ENCODE measurements at regions not wholly inside any gene's neighbourhood (a gene's known extent, or its start where the extent isn't known, plus 50 kb on each side); places are given as distances from the start of the nearest gene placed in this dataset.

- FAIRE-seq (no peak), ATAC-seq (no peak), DNase-seq (ENCODE audit: low spot score) (no peak)
- Histone ChIP-seq H2AFZ (ENCODE audit: low read length) (no peak overlapping the region), H3K9me3 (ENCODE audit: low read length) (no peaks in the 10 kb centered on the region), H3K27me3 (ENCODE audit: control insufficient read depth in 1 of 2, insufficient read depth in 2 of 2, low read length in 2 of 2) (no peaks in the 10 kb centered on the region; a peak in 1 of 5 replicates), H3K36me3 (replicated peaks in 1 of 2; ENCODE audit: control insufficient read depth in 1 of 2, insufficient read depth in 2 of 2, low read length in 2 of 2) (no peaks in the 10 kb centered on the region), H3K4me3 (replicated peaks in 1 of 3; ENCODE audit: insufficient read depth in 1 of 3, low read depth in 2 of 3, low read length in 3 of 3) (no peak overlapping the region), H4K20me1 (ENCODE audit: insufficient read depth, low read length) (no peaks in the 10 kb centered on the region), H3K4me2 (ENCODE audit: low read depth, low read length) (no peak overlapping the region), H3K27ac (ENCODE audit: extremely low read length, insufficient read depth, low read length) (no peak overlapping the region), H3K4me1 (ENCODE audit: insufficient read depth, low read length) (no peaks in the 10 kb centered on the region), H3K9ac (ENCODE audit: insufficient read depth, low read depth, low read length) (no peak overlapping the region), H3K79me2 (ENCODE audit: insufficient read depth, low read length) (no peaks in the 10 kb centered on the region)
- no TSS peak for BruUV-seq (replicated peaks)
- ChIA-PET POLR2A (no interaction called here), CTCF (ENCODE audit: low intra/inter-chr PET ratio, low total read pairs) (no interaction called here)
- intact Hi-C loops (cut with micrococcal nuclease; ENCODE audit: unreplicated experiment), result no loop called here
- in situ Hi-C loops (cut with HindIII; ENCODE audit: extremely low pct_ligation_motif_present, low pct_unique_long_range_greater_than_20kb), result no loop called here
- WGBS (ENCODE audit: low lambda C conversion rate), result 1% methylated on average over 6 of the region's 6 CpGs
- TF ChIP-seq HMGXB4 (CRISPR knock-in tag; IDR thresholded peaks at IDR 0.05; ENCODE audit: borderline replicate concordance in 1 of 2, low read depth in 1 of 2), result no peak
- no peak for TF ChIP-seq MEIS2 (CRISPR knock-in tag; IDR thresholded peaks at IDR 0.05)
- no peak for TF ChIP-seq MBNL3 (CRISPR knock-in tag; conservative IDR thresholded peaks at IDR 0.05)
- no peak for TF ChIP-seq SALL2 (CRISPR knock-in tag; IDR thresholded peaks at IDR 0.05)
- no peak for TF ChIP-seq AHR (CRISPR knock-in tag; IDR thresholded peaks at IDR 0.05)
- TF ChIP-seq, protein P1, sequence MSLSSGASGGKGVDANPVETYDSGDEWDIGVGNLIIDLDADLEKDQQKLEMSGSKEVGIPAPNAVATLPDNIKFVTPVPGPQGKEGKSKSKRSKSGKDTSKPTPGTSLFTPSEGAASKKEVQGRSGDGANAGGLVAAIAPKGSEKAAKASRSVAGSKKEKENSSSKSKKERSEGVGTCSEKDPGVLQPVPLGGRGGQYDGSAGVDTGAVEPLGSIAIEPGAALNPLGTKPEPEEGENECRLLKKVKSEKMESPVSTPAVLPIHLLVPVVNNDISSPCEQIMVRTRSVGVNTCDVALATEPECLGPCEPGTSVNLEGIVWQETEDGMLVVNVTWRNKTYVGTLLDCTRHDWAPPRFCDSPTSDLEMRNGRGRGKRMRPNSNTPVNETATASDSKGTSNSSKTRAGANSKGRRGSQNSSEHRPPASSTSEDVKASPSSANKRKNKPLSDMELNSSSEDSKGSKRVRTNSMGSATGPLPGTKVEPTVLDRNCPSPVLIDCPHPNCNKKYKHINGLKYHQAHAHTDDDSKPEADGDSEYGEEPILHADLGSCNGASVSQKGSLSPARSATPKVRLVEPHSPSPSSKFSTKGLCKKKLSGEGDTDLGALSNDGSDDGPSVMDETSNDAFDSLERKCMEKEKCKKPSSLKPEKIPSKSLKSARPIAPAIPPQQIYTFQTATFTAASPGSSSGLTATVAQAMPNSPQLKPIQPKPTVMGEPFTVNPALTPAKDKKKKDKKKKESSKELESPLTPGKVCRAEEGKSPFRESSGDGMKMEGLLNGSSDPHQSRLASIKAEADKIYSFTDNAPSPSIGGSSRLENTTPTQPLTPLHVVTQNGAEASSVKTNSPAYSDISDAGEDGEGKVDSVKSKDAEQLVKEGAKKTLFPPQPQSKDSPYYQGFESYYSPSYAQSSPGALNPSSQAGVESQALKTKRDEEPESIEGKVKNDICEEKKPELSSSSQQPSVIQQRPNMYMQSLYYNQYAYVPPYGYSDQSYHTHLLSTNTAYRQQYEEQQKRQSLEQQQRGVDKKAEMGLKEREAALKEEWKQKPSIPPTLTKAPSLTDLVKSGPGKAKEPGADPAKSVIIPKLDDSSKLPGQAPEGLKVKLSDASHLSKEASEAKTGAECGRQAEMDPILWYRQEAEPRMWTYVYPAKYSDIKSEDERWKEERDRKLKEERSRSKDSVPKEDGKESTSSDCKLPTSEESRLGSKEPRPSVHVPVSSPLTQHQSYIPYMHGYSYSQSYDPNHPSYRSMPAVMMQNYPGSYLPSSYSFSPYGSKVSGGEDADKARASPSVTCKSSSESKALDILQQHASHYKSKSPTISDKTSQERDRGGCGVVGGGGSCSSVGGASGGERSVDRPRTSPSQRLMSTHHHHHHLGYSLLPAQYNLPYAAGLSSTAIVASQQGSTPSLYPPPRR (CRISPR knock-in tag; IDR thresholded peaks at IDR 0.05; ENCODE audit: borderline replicate concordance), result no peak
- TF ChIP-seq ZNF17 (CRISPR knock-in tag; IDR thresholded peaks at IDR 0.05), result no peak
- TF ChIP-seq CEBPG (CRISPR knock-in tag; IDR thresholded peaks at IDR 0.05), result no peak
- TF ChIP-seq HNRNPUL1 (IDR thresholded peaks at IDR 0.05; ENCODE audit: low read depth, low read length), result no peak
- no peak for TF ChIP-seq SAP130 (CRISPR knock-in tag; IDR thresholded peaks at IDR 0.05; ENCODE audit: low read depth)
- no peak for TF ChIP-seq NFE2L1 (CRISPR knock-in tag; IDR thresholded peaks at IDR 0.05; ENCODE audit: borderline replicate concordance)
- no peak for TF ChIP-seq SRSF1 (optimal IDR thresholded peaks at IDR 0.05; ENCODE audit: low read depth, low read length)
- no peak for TF ChIP-seq DPF2 (CRISPR knock-in tag; IDR thresholded peaks at IDR 0.05; ENCODE audit: borderline replicate concordance, low read depth)
- TF ChIP-seq GABPA (IDR thresholded peaks at IDR 0.05; ENCODE audit: low read depth, low read length), result no peak
- no peak for TF ChIP-seq GABPA (CRISPR knock-in tag; IDR thresholded peaks at IDR 0.05; ENCODE audit: low read depth)
- TF ChIP-seq TBL1XR1 (IDR thresholded peaks at IDR 0.05; ENCODE audit: borderline replicate concordance, low read length, partially characterized antibody), result no peak
- TF ChIP-seq, protein P2, sequence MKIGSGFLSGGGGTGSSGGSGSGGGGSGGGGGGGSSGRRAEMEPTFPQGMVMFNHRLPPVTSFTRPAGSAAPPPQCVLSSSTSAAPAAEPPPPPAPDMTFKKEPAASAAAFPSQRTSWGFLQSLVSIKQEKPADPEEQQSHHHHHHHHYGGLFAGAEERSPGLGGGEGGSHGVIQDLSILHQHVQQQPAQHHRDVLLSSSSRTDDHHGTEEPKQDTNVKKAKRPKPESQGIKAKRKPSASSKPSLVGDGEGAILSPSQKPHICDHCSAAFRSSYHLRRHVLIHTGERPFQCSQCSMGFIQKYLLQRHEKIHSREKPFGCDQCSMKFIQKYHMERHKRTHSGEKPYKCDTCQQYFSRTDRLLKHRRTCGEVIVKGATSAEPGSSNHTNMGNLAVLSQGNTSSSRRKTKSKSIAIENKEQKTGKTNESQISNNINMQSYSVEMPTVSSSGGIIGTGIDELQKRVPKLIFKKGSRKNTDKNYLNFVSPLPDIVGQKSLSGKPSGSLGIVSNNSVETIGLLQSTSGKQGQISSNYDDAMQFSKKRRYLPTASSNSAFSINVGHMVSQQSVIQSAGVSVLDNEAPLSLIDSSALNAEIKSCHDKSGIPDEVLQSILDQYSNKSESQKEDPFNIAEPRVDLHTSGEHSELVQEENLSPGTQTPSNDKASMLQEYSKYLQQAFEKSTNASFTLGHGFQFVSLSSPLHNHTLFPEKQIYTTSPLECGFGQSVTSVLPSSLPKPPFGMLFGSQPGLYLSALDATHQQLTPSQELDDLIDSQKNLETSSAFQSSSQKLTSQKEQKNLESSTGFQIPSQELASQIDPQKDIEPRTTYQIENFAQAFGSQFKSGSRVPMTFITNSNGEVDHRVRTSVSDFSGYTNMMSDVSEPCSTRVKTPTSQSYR (CRISPR knock-in tag; IDR thresholded peaks at IDR 0.05; ENCODE audit: borderline replicate concordance), result no peak
Measured at GRCh38 chr11:82268627-82269026, 465.0 kb downstream of the FAM181B start.
